Heart left ventricle (tissue), 16 donors: ENCODE measurements at regions not wholly inside any gene's neighbourhood (a gene's known extent, or its start where the extent isn't known, plus 50 kb on each side); places are given as distances from the start of the nearest gene placed in this dataset.
"Not testable (repeated sequence)": the region's sequence is repeated elsewhere in the genome, so short reads cannot be mapped to it uniquely, and the experiment has no call there.

ENCODE experiments used
- ATAC-seq, 4 donors: fragments of 200-7000 bp; cut with Tn5 transposase; one replicate each; pipeline ENCODE4 v1.9.1; 2020 to 2022; ENCODE audit warnings: moderate library complexity in 4 of 4, mild to moderate bottlenecking in 3 of 4, moderate number of reproducible peaks in 1 of 4
- DNase-seq, 5 donors: peaks; one replicate each; pipeline ENCODE4 v3.0.0-alpha.2; 2020
- H3K27ac ChIP-seq, 12 donors: fragments of 200-600 bp; sonication (generic) in 4 of 12; one replicate each; pipeline versions ENCODE4 v1.5.0 to v1.8.0; 2016 to 2022; ENCODE audit warnings: mild to moderate bottlenecking in 2 of 12
- H3K27me3 ChIP-seq, 9 donors: fragments of 200-600 bp; sonication (generic) in 2 of 9; one replicate each; pipeline versions ENCODE4 v1.5.1 to v1.8.0; 2016 to 2022; ENCODE audit warnings: mild to moderate bottlenecking in 3 of 9
- H3K36me3 ChIP-seq, 9 donors: fragments of 200-600 bp; sonication (generic) in 2 of 9; one replicate each; pipeline versions ENCODE4 v1.5.0 to v1.8.0; 2018 to 2022; ENCODE audit warnings: mild to moderate bottlenecking in 2 of 9
- H3K4me1 ChIP-seq, 12 donors: fragments of 200-600 bp; sonication (generic) in 4 of 12; one replicate each; pipeline versions ENCODE4 v1.5.0 to v1.8.0; 2016 to 2022; ENCODE audit warnings: mild to moderate bottlenecking in 3 of 12
- H3K4me3 ChIP-seq, 12 donors: fragments of 200-600 bp; sonication (generic) in 4 of 12; one replicate each; pipeline versions ENCODE4 v1.5.0 to v1.8.0; 2017 to 2022; ENCODE audit warnings: mild to moderate bottlenecking in 9 of 12, moderate library complexity in 4 of 12
- H3K9me3 ChIP-seq, 12 donors: fragments of 200-600 bp; sonication (generic) in 4 of 12; one replicate each; pipeline versions ENCODE4 v1.5.0 to v1.8.0; 2016 to 2022; ENCODE audit warnings: mild to moderate bottlenecking in 1 of 12
- CTCF ChIP-seq, 12 donors: fragments of 200-600 bp; sonication (generic) in 4 of 12; IDR thresholded peaks; one replicate each; pipeline versions ENCODE4 v1.5.0 to v1.8.0; 2018 to 2022; ENCODE audit warnings: antibody characterized with exemption in 12 of 12, mild to moderate bottlenecking in 5 of 12
- POLR2A ChIP-seq, 2 donors: fragments of 450-650 bp; IDR thresholded peaks; one replicate each; pipeline ENCODE4 v1.6.1; 2017; ENCODE audit warnings: antibody characterized with exemption in 2 of 2, mild to moderate bottlenecking in 2 of 2, moderate library complexity in 2 of 2
- WGBS, 4 donors: extraction: QIAGEN DNeasy Blood & Tissue Kit in 2 of 4; methylation state at CpG; one replicate each; pipeline versions ENCODE4 v1.1.5 to v1.1.7; 2013 to 2018; 5-methylcytosine and 5-hydroxymethylcytosine counted together
- intact Hi-C, 10 donors: fragments of 100-400 bp; cut with DNase I; formaldehyde crosslinking; loops; one replicate each; pipeline versions ENCODE4 v1.11.1 to v1.14.2; 2022
- donor health status: ischemic (EF 13 %, LVEDD 7.1; RV severe dilation, severe dysfunction).
- donor health status: healthy with polysubstance abuse.
- donor health status: DM: no; HTN: yes; CAD: no.
- donor health status: DM: no; HTN: no; CAD: no.
- donor health status: ischemic (EF 25% LVEDD 6.9; RV normal size, moderate dysfunction).
- donor health status: ischemic (EF 25% LVEDD 5.7; RV mildly dilated, moderate dysfunction).
- donor health status: healthy.
- donor health status: DM: yes; HTN: yes; CAD: no.
- donor health status: ischemic (EF 35%, LVEDD 5.7; RV mildly dilated, moderate dysfunction).
- donor health status: nonischemic (EF 11% LVEDD 7.7; RV severe dilation, severe dysfunction).
- donor health status: DM: yes; HTN: yes; CAD: no.
- donor health status: PGD.
- donor health status: ischemic (EF 29% LVEDD 5.4; RV normal size, mild dysfunction).
- donor health status: nonischemic (EF 23%, LVEDD 6.1; RV moderate dilation, normal function).

GRCh38 chr3:72269475-72269874 lies 484.5 kb upstream of the PROK2 start:
- WGBS, 4 donors = 78 to 83% (median 81%) methylated on average over 3 of the region's 3 CpGs
- Histone ChIP-seq H3K4me3 (no peak overlapping the region), H3K27me3 (no peaks in the 10 kb centered on the region), H3K36me3 (no peaks in the 10 kb centered on the region), H3K27ac (peak overlapping the region in 8 of 12 donors; percentile 8 to 69 (median 22)), H3K4me1 (peaks cover 0 to 52% (median 36%) of the 10 kb centered on the region in 12 donors), H3K9me3 (no peaks in the 10 kb centered on the region)
- no peak for DNase-seq
- TF ChIP-seq POLR2A (IDR thresholded peaks at IDR 0.05) (no peak), CTCF (IDR thresholded peaks at IDR 0.05) (no peak)
- ATAC-seq = peak in 1 of 4 donors; percentile 9
- intact Hi-C loops = loop anchor here (5.0 to 10.0 kb wide), 6 partner anchors 285 to 395 kb away; no protein-coding TSS in a partner anchor

- H3K4me1 ChIP-seq = peaks cover 0 to 39% (median 24%) of the 10 kb centered on the region in 12 donors
- ATAC-seq, H3K4me3 ChIP-seq, H3K27ac ChIP-seq, DNase-seq, H3K9me3 ChIP-seq, H3K36me3 ChIP-seq, H3K27me3 ChIP-seq: not testable (repeated sequence)
- 87 to 98% (median 91%) methylated on average over 7 of the region's 7 CpGs for WGBS, 4 donors
- intact Hi-C loops = loop anchor here (5.0 to 10.0 kb wide), 6 partner anchors 282 to 392 kb away; no protein-coding TSS in a partner anchor
Observed at GRCh38 chr3:72266921-72267524, 482.1 kb upstream of the PROK2 start.

GRCh38 chr3:72266016-72266370 lies 481.0 kb upstream of the PROK2 start:
- H3K4me3 ChIP-seq = no peak overlapping the region
- H3K4me1 ChIP-seq = peaks cover 0 to 36% (median 18%) of the 10 kb centered on the region in 12 donors
- ATAC-seq = no peak
- no peaks in the 10 kb centered on the region for H3K36me3 ChIP-seq
- no peak overlapping the region for H3K27ac ChIP-seq
- TF ChIP-seq CTCF (IDR thresholded peaks at IDR 0.05) (no peak), POLR2A (IDR thresholded peaks at IDR 0.05) (no peak)
- H3K27me3 ChIP-seq = no peaks in the 10 kb centered on the region
- intact Hi-C loops = loop anchor here (5.0 to 10.0 kb wide), 6 partner anchors 281 to 391 kb away; no protein-coding TSS in a partner anchor
- no peaks in the 10 kb centered on the region for H3K9me3 ChIP-seq
- DNase-seq = no peak
- 79 to 98% (median 88%) methylated on average over 3 of the region's 3 CpGs for WGBS, 4 donors

- no peak for ATAC-seq
- 79 to 87% (median 80%) methylated on average over 9 of the region's 9 CpGs for WGBS, 4 donors
- no peak for DNase-seq
- Histone ChIP-seq H3K4me3 (no peak overlapping the region), H3K4me1 (peaks cover 0 to 30% (median 13%) of the 10 kb centered on the region in 12 donors), H3K27ac (no peak overlapping the region), H3K27me3 (no peaks in the 10 kb centered on the region), H3K9me3 (no peaks in the 10 kb centered on the region), H3K36me3 (no peaks in the 10 kb centered on the region)
- intact Hi-C loops = loop anchor here (5.0 to 10.0 kb wide), 6 partner anchors 281 to 391 kb away; no protein-coding TSS in a partner anchor
- TF ChIP-seq CTCF (IDR thresholded peaks at IDR 0.05) (peak in 9 of 12 donors; percentile 7 to 51 (median 27)), POLR2A (IDR thresholded peaks at IDR 0.05) (no peak)
Observed at GRCh38 chr3:72265256-72266015, 480.5 kb upstream of the PROK2 start.
